Testis (tissue), 2 donors: ENCODE measurements at regions not wholly inside any gene's neighbourhood (a gene's known extent, or its start where the extent isn't known, plus 50 kb on each side); places are given as distances from the start of the nearest gene placed in this dataset.
"Not testable (repeated sequence)": the region's sequence is repeated elsewhere in the genome, so short reads cannot be mapped to it uniquely, and the experiment has no call there.

Source experiments
- CTCF ChIP-seq, 3 experiments: fragments of 450-650 bp in 2 of 3; fragments of 200-600 bp in 1 of 3; sonication (generic) in 1 of 3; IDR thresholded peaks; one replicate each; pipeline ENCODE4 v1.5.1; 2016 to 2019; ENCODE audit warnings: antibody characterized with exemption in 3 of 3, mild to moderate bottlenecking in 2 of 3, moderate library complexity in 1 of 3
- POLR2A ChIP-seq: fragments of 450-650 bp; IDR thresholded peaks from one replicate; pipeline ENCODE4 v1.6.1; 2017; ENCODE audit warnings: antibody characterized with exemption, mild to moderate bottlenecking, moderate library complexity

- TF ChIP-seq CTCF (IDR thresholded peaks at IDR 0.05); POLR2A: not testable (repeated sequence)
Observed at GRCh38 chr7:65100499-65100898, 94.0 kb upstream of the ERV3-1 start.
